IPS DF 6.9 (cell line): ENCODE measurements at regions not wholly inside any gene's neighbourhood (a gene's known extent, or its start where the extent isn't known, plus 50 kb on each side); places are given as distances from the start of the nearest gene placed in this dataset.
"Not testable (repeated sequence)": the region's sequence is repeated elsewhere in the genome, so short reads cannot be mapped to it uniquely, and the experiment has no call there.

ENCODE experiments used
- DNase-seq: peaks from one replicate; pipeline ENCODE4 v3.0.0-alpha.2; 2013; ENCODE audit warnings: low read depth, low spot score
- H3K27ac ChIP-seq: one replicate; pipeline ENCODE4 v1.5.1; 2013; ENCODE audit warnings: low read length, control low read depth
- H3K27me3 ChIP-seq: 2 replicates; pipeline ENCODE4 v1.6.1; 2013; ENCODE audit warnings: mild to moderate bottlenecking, low read length; ENCODE audit not compliant: control insufficient read depth, insufficient read depth
- H3K36me3 ChIP-seq: 2 replicates; pipeline ENCODE4 v1.6.1; 2013; ENCODE audit warnings: low read length; ENCODE audit not compliant: control insufficient read depth, insufficient read depth
- H3K4me1 ChIP-seq: 2 replicates; pipeline ENCODE4 v1.6.1; 2013; ENCODE audit warnings: low read length; ENCODE audit not compliant: control insufficient read depth, insufficient read depth
- H3K4me3 ChIP-seq: 2 replicates; pipeline ENCODE4 v1.5.1; 2013; ENCODE audit warnings: mild to moderate bottlenecking, low read length
- H3K9me3 ChIP-seq: 2 replicates; pipeline ENCODE4 v1.6.1; 2013; ENCODE audit warnings: low read length, inconsistent platforms; ENCODE audit not compliant: control insufficient read depth, insufficient read depth
- WGBS: extraction: QIAGEN DNeasy Blood & Tissue Kit; methylation state at CpG from one replicate; pipeline ENCODE4 v1.1.7; 2013; ENCODE audit warnings: mixed read lengths, missing lambda C conversion rate; ENCODE audit not compliant: insufficient read length, insufficient coverage; 5-methylcytosine and 5-hydroxymethylcytosine counted together

- no peak overlapping the region for H3K27ac ChIP-seq
- no peaks in the 10 kb centered on the region for H3K27me3 ChIP-seq
- H3K9me3 ChIP-seq: no peaks in the 10 kb centered on the region
- no peak for DNase-seq
- no peaks in the 10 kb centered on the region for H3K4me1 ChIP-seq
- no peaks in the 10 kb centered on the region for H3K36me3 ChIP-seq
- H3K4me3 ChIP-seq: no peak overlapping the region
- no CpG with 5 or more reads among the region's 6 CpGs for WGBS
Measured at GRCh38 chr12:107377596-107378385, 284.4 kb upstream of the CRY1 start.

- no peaks in the 10 kb centered on the region for H3K4me1 ChIP-seq
- H3K27me3 ChIP-seq: no peaks in the 10 kb centered on the region
- no peak for DNase-seq
- H3K9me3 ChIP-seq: no peaks in the 10 kb centered on the region
- H3K27ac ChIP-seq: no peak overlapping the region
- H3K36me3 ChIP-seq: no peaks in the 10 kb centered on the region
- no CpG with 5 or more reads among the region's 4 CpGs for WGBS
- H3K4me3 ChIP-seq: no peak overlapping the region
Measured at GRCh38 chr12:107378609-107379008, 285.3 kb upstream of the CRY1 start.

- not testable (repeated sequence) for H3K9me3 ChIP-seq, H3K4me3 ChIP-seq, DNase-seq, H3K27me3 ChIP-seq, H3K27ac ChIP-seq, H3K36me3 ChIP-seq, H3K4me1 ChIP-seq
- no CpG with 5 or more reads among the region's 6 CpGs for WGBS
Measured at GRCh38 chr12:107379142-107379851, 285.9 kb upstream of the CRY1 start.

GRCh38 chr12:107379852-107380567, 286.7 kb upstream of the CRY1 start:
- Histone ChIP-seq H3K27ac (no peak overlapping the region), H3K4me3 (no peak overlapping the region), H3K36me3 (no peaks in the 10 kb centered on the region), H3K4me1 (peaks cover 2% of the 10 kb centered on the region), H3K9me3 (no peaks in the 10 kb centered on the region), H3K27me3 (no peaks in the 10 kb centered on the region)
- no peak for DNase-seq
- no CpG with 5 or more reads among the region's 15 CpGs for WGBS

GRCh38 chr12:107384645-107385044, 291.3 kb upstream of the CRY1 start:
- Histone ChIP-seq H3K4me1 (peaks cover 5% of the 10 kb centered on the region), H3K9me3 (no peaks in the 10 kb centered on the region), H3K4me3 (no peak overlapping the region), H3K27me3 (no peaks in the 10 kb centered on the region), H3K27ac (no peak overlapping the region), H3K36me3 (no peaks in the 10 kb centered on the region)
- no CpG with 5 or more reads among the region's 6 CpGs for WGBS
- no peak for DNase-seq

- no peak for DNase-seq
- no peaks in the 10 kb centered on the region for H3K36me3 ChIP-seq
- H3K27ac ChIP-seq: no peak overlapping the region
- H3K4me3 ChIP-seq: no peak overlapping the region
- no peaks in the 10 kb centered on the region for H3K9me3 ChIP-seq
- H3K4me1 ChIP-seq: peaks cover 5% of the 10 kb centered on the region
- no peaks in the 10 kb centered on the region for H3K27me3 ChIP-seq
- WGBS: no CpG with 5 or more reads among the region's 8 CpGs
Measured at GRCh38 chr12:107385509-107385908, 292.2 kb upstream of the CRY1 start.

- Histone ChIP-seq H3K9me3 (no peaks in the 10 kb centered on the region), H3K27me3 (no peaks in the 10 kb centered on the region), H3K4me1 (peaks cover 5% of the 10 kb centered on the region), H3K27ac (no peak overlapping the region), H3K36me3 (no peaks in the 10 kb centered on the region), H3K4me3 (no peak overlapping the region)
- no peak for DNase-seq
- no CpG with 5 or more reads among the region's 4 CpGs for WGBS
Measured at GRCh38 chr12:107386569-107386968, 293.2 kb upstream of the CRY1 start.

- no CpG with 5 or more reads among the region's 1 CpG for WGBS
- no peaks in the 10 kb centered on the region for H3K27me3 ChIP-seq
- no peak overlapping the region for H3K4me3 ChIP-seq
- no peak overlapping the region for H3K27ac ChIP-seq
- H3K9me3 ChIP-seq: no peaks in the 10 kb centered on the region
- no peaks in the 10 kb centered on the region for H3K36me3 ChIP-seq
- no peak for DNase-seq
- peaks cover 5% of the 10 kb centered on the region for H3K4me1 ChIP-seq
Measured at GRCh38 chr12:107388263-107388662, 294.9 kb upstream of the CRY1 start.

- Histone ChIP-seq H3K27me3 (no peaks in the 10 kb centered on the region), H3K36me3 (no peaks in the 10 kb centered on the region), H3K27ac (no peak overlapping the region), H3K4me1 (peaks cover 4% of the 10 kb centered on the region), H3K4me3 (no peak overlapping the region), H3K9me3 (no peaks in the 10 kb centered on the region)
- DNase-seq: no peak
- no CpG with 5 or more reads among the region's 2 CpGs for WGBS
Measured at GRCh38 chr12:107390414-107390813, 295.2 kb upstream of the PWP1 start.

GRCh38 chr12:107393043-107393717, 292.4 kb upstream of the PWP1 start:
- no peaks in the 10 kb centered on the region for H3K36me3 ChIP-seq
- H3K4me1 ChIP-seq: 0 out of 2 replicates have a peak, but pooled peaks cover 1% of the 10 kb centered on the region
- H3K4me3 ChIP-seq: no peak overlapping the region
- no peak for DNase-seq
- no peak overlapping the region for H3K27ac ChIP-seq
- no CpG with 5 or more reads among the region's 10 CpGs for WGBS
- no peaks in the 10 kb centered on the region for H3K27me3 ChIP-seq
- H3K9me3 ChIP-seq: no peaks in the 10 kb centered on the region
